HG03025 (cell line): ENCODE measurements at regions not wholly inside any gene's neighbourhood (a gene's known extent, or its start where the extent isn't known, plus 50 kb on each side); places are given as distances from the start of the nearest gene placed in this dataset.
"Not testable (repeated sequence)": the region's sequence is repeated elsewhere in the genome, so short reads cannot be mapped to it uniquely, and the experiment has no call there.

Source experiments
- ATAC-seq: cut with Tn5 transposase; IDR thresholded peaks from one replicate; pipeline ENCODE4 v1.9.1; 2021; ENCODE audit warnings: mild to moderate bottlenecking, moderate library complexity; ENCODE audit not compliant: unreplicated experiment, low FRiP score

GRCh38 chr7:153158149-153158548 is 398.6 kb downstream of the ACTR3B start:
- ATAC-seq: no peak

- no peak for ATAC-seq
These were observed 410.7 kb downstream of the ACTR3B start for GRCh38 chr7:153170287-153170686.

GRCh38 chr7:153185936-153186335 is 426.4 kb downstream of the ACTR3B start:
- ATAC-seq: no peak

GRCh38 chr7:153188161-153188560 is 428.6 kb downstream of the ACTR3B start:
- ATAC-seq: no peak

GRCh38 chr7:153188630-153189029 is 429.1 kb downstream of the ACTR3B start:
- ATAC-seq: no peak

- ATAC-seq: no peak
These were observed 430.9 kb downstream of the ACTR3B start for GRCh38 chr7:153190452-153190851.

- ATAC-seq: no peak
These were observed 431.4 kb downstream of the ACTR3B start for GRCh38 chr7:153190986-153191385.

- ATAC-seq: no peak
These were observed 433.6 kb downstream of the ACTR3B start for GRCh38 chr7:153193144-153193595.

- ATAC-seq: no peak
These were observed 457.5 kb downstream of the ACTR3B start for GRCh38 chr7:153217032-153217431.

GRCh38 chr7:153224890-153225289 is 465.3 kb downstream of the ACTR3B start:
- no peak for ATAC-seq

GRCh38 chr7:153245136-153245535 is 485.6 kb downstream of the ACTR3B start:
- ATAC-seq: not testable (repeated sequence)

- ATAC-seq: no peak
These were observed 486.3 kb downstream of the ACTR3B start for GRCh38 chr7:153245809-153246208.

- ATAC-seq: no peak
These were observed 488.4 kb downstream of the ACTR3B start for GRCh38 chr7:153247926-153248325.

GRCh38 chr7:153258686-153259085 is 499.1 kb downstream of the ACTR3B start:
- no peak for ATAC-seq

- ATAC-seq: no peak
These were observed 516.8 kb downstream of the ACTR3B start for GRCh38 chr7:153276394-153276793.

- ATAC-seq: no peak
These were observed 527.2 kb downstream of the ACTR3B start for GRCh38 chr7:153286763-153287162.

- ATAC-seq: no peak
These were observed 530.5 kb downstream of the ACTR3B start for GRCh38 chr7:153290066-153290465.

GRCh38 chr7:153297141-153297540 is 537.6 kb downstream of the ACTR3B start:
- no peak for ATAC-seq

- no peak for ATAC-seq
These were observed 542.4 kb downstream of the ACTR3B start for GRCh38 chr7:153301936-153302335.

GRCh38 chr7:153320005-153320404 is 560.5 kb downstream of the ACTR3B start:
- ATAC-seq: no peak

GRCh38 chr7:153320681-153321080 is 561.1 kb downstream of the ACTR3B start:
- ATAC-seq: no peak

- ATAC-seq: no peak
These were observed 563.4 kb downstream of the ACTR3B start for GRCh38 chr7:153322991-153323390.

- no peak for ATAC-seq
These were observed 564.5 kb downstream of the ACTR3B start for GRCh38 chr7:153324094-153324493.
